ENCODE measurements at regions not wholly inside any gene's neighbourhood (a gene's known extent, or its start where the extent isn't known, plus 50 kb on each side); places are given as distances from the start of the nearest gene placed in this dataset.

- TF ChIP-seq YY1 (IDR thresholded peaks at IDR 0.05; ENCODE audit: low read depth, low read length) (no peak), GATAD2B (conservative IDR thresholded peaks at IDR 0.05; ENCODE audit: low read depth) (no peak), IKZF1 (conservative IDR thresholded peaks at IDR 0.05) (no peak), E2F4 (IDR thresholded peaks at IDR 0.05; ENCODE audit: low read depth, low read length) (no peak), ATF3 (IDR thresholded peaks at IDR 0.05; ENCODE audit: borderline replicate concordance, extremely low read depth, low read depth, low read length) (no peak), TAF1 (IDR thresholded peaks at IDR 0.05; ENCODE audit: borderline replicate concordance, low read depth, low read length) (no peak), CHD2 (IDR thresholded peaks at IDR 0.05; ENCODE audit: borderline replicate concordance, low read depth, low read length) (no peak)
Observed at GRCh38 chr5:167778228-167778627, 513.2 kb upstream of the WWC1 start (continued).

- ATAC-seq: no peak
- no peaks in the 10 kb centered on the region for H3K27me3 ChIP-seq (replicated peaks in 1 of 2; ENCODE audit: control insufficient read depth in 2 of 2, insufficient read depth in 2 of 2, low read length in 1 of 2)
- in situ Hi-C loops (cut with MboI): no loop called here
- H3K4me1 ChIP-seq (ENCODE audit: control insufficient read depth, insufficient read depth, low read length): no peaks in the 10 kb centered on the region
- H3K36me3 ChIP-seq (ENCODE audit: control insufficient read depth in 2 of 2, insufficient read depth in 2 of 2, low read length in 1 of 2): no peaks in the 10 kb centered on the region
- RAD21 ChIA-PET (ENCODE audit: unreplicated experiment): no interaction called here
- POLR2A ChIA-PET: no interaction called here
- no TSS peak for BruUV-seq (replicated peaks)
- no peak overlapping the region for H3K4me2 ChIP-seq (ENCODE audit: control insufficient read depth, insufficient read depth)
- H4K20me1 ChIP-seq (ENCODE audit: control insufficient read depth, insufficient read depth): no peaks in the 10 kb centered on the region
- no peak overlapping the region for H2AFZ ChIP-seq (ENCODE audit: control insufficient read depth, low read depth, low read length)
- TF ChIP-seq RUNX3 (IDR thresholded peaks at IDR 0.05; ENCODE audit: low read length) (no peak), NR2C1 (IDR thresholded peaks at IDR 0.05) (no peak), POLR2AphosphoS5 (IDR thresholded peaks at IDR 0.05; ENCODE audit: low read length) (no peak), MTA2 (IDR thresholded peaks at IDR 0.05; ENCODE audit: low read depth) (no peak), SMAD1 (IDR thresholded peaks at IDR 0.05; ENCODE audit: low read depth, partially characterized antibody) (no peak), YBX1 (IDR thresholded peaks at IDR 0.05) (no peak)
- CTCF ChIA-PET: no interaction called here
- 2% methylated on average over 3 of the region's 3 CpGs for WGBS (ENCODE audit: insufficient coverage, insufficient replicate concordance, low lambda C conversion rate, missing lambda C conversion rate)
- H3K4me3 ChIP-seq: no peak overlapping the region
- no peaks in the 10 kb centered on the region for H3K9me3 ChIP-seq (replicated peaks; ENCODE audit: control insufficient read depth, insufficient read depth, low read length)
- no peak for FAIRE-seq
- H3K79me2 ChIP-seq (ENCODE audit: control insufficient read depth, insufficient read depth, low read length): no peaks in the 10 kb centered on the region
- SMC1A ChIA-PET (ENCODE audit: uncharacterized antibody, unreplicated experiment): no interaction called here
- intact Hi-C loops (cut with micrococcal nuclease; ENCODE audit: unreplicated experiment): no loop called here
- DNase-seq (ENCODE audit: low read depth, low spot score): no peak
- H3K9ac ChIP-seq (ENCODE audit: control insufficient read depth, insufficient read depth, low read length): no peak overlapping the region
- no peak overlapping the region for H3K27ac ChIP-seq (ENCODE audit: control insufficient read depth, insufficient read depth)
Observed at GRCh38 chr5:167779644-167780043, 511.8 kb upstream of the WWC1 start.

Data from GM12878 (cell line).